Spleen (tissue), 7 donors: ENCODE measurements at regions not wholly inside any gene's neighbourhood (a gene's known extent, or its start where the extent isn't known, plus 50 kb on each side); places are given as distances from the start of the nearest gene placed in this dataset.

ENCODE experiments used
- CTCF ChIP-seq, 11 experiments: fragments of 200-600 bp in 7 of 11; fragments of 450-650 bp in 4 of 11; sonication (generic) in 4 of 11; IDR thresholded peaks in 8 of 11; conservative IDR thresholded peaks in 3 of 11; 1 replicate in 7 of 11; 2 replicates in 4 of 11; pipeline versions ENCODE4 v1.4.0 to v1.8.0; 2016 to 2021; ENCODE audit warnings: antibody characterized with exemption in 11 of 11, inconsistent platforms in 4 of 11, mild to moderate bottlenecking in 1 of 11
- POLR2A ChIP-seq, 3 donors: fragments of 450-650 bp; IDR thresholded peaks; one replicate each; pipeline ENCODE4 v1.5.1; 2017; ENCODE audit warnings: antibody characterized with exemption in 3 of 3, mild to moderate bottlenecking in 1 of 3
- POLR2AphosphoS5 ChIP-seq, 3 donors: sonication (generic); formaldehyde crosslinking; IDR thresholded peaks; one replicate each; pipeline ENCODE4 v1.5.1; 2017; ENCODE audit warnings: antibody characterized with exemption in 3 of 3
- donor health status: DM: no; HTN: no; CAD: no; lungs with moderate emphysema.
- donor health status: DM: no; HTN: no; CAD: no.
- donor health status: DM: no; HTN: no; CAD: no.

DNA sequence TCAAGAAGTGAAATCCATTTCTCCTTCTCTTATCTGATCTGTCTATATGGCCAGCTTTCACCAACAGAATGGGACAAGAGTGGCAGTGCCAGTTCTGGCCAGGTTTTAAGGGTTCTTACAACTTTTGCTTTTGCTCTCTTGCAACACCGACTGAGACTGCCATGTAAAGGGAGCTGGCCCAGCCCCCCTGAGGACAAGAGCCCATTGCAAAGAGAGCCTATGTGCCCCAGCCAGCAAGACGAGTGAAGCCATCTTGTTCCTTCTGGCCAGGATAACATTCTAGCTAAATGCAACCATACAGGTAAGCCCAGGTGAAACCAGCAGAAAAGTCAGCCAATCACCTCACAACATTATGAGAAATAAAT lies 101.0 kb upstream of the RND3 start:
- no peak for TF ChIP-seq CTCF (IDR thresholded peaks at IDR 0.05 in 8 of 11, conservative IDR thresholded peaks at IDR 0.05 in 3 of 11)
- no peak for TF ChIP-seq POLR2A (IDR thresholded peaks at IDR 0.05)
- no peak for TF ChIP-seq POLR2AphosphoS5 (IDR thresholded peaks at IDR 0.05)
